ENCODE measurements at regions not wholly inside any gene's neighbourhood (a gene's known extent, or its start where the extent isn't known, plus 50 kb on each side); places are given as distances from the start of the nearest gene placed in this dataset.

GRCh38 chr15:92831655-92832328 is 68.3 kb upstream of the CHD2 start:
- FAIRE-seq (peak; percentile 87), DNase-seq (ENCODE audit: insufficient read length, low spot score) (peak; percentile 54)
- TF ChIP-seq POU2F2 (IDR thresholded peaks at IDR 0.05; ENCODE audit: low read depth, low read length) (peak; percentile 89), SPI1 (IDR thresholded peaks at IDR 0.05; ENCODE audit: low read depth, low read length) (peak; percentile 67), TAF1 (IDR thresholded peaks at IDR 0.05; ENCODE audit: low read depth, low read length) (peak; percentile 75), POLR2A (IDR thresholded peaks at IDR 0.05; ENCODE audit: low read depth, low read length) (peak; percentile 90), POLR2AphosphoS5 (IDR thresholded peaks at IDR 0.05; ENCODE audit: low read depth, low read length) (peak; percentile 94), PAX5 (IDR thresholded peaks at IDR 0.05; ENCODE audit: insufficient read depth, low read length, severe bottlenecking) (no peak)

GRCh38 chr15:92833106-92833433 is 67.1 kb upstream of the CHD2 start:
- TF ChIP-seq POU2F2 (IDR thresholded peaks at IDR 0.05; ENCODE audit: low read depth, low read length), result no peak
- TF ChIP-seq PAX5 (IDR thresholded peaks at IDR 0.05; ENCODE audit: insufficient read depth, low read length, severe bottlenecking), result no peak
- TF ChIP-seq SPI1 (IDR thresholded peaks at IDR 0.05; ENCODE audit: low read depth, low read length), result no peak
- TF ChIP-seq TAF1 (IDR thresholded peaks at IDR 0.05; ENCODE audit: low read depth, low read length), result no peak
- no peak for TF ChIP-seq POLR2AphosphoS5 (IDR thresholded peaks at IDR 0.05; ENCODE audit: low read depth, low read length)
- no peak for TF ChIP-seq POLR2A (IDR thresholded peaks at IDR 0.05; ENCODE audit: low read depth, low read length)
- no peak for DNase-seq (ENCODE audit: insufficient read length, low spot score)
- peak; percentile 16 for FAIRE-seq

GRCh38 chr15:92833493-92834271 is 66.4 kb upstream of the CHD2 start:
- DNase-seq (ENCODE audit: insufficient read length, low spot score) (no peak), FAIRE-seq (no peak)
- TF ChIP-seq POU2F2 (IDR thresholded peaks at IDR 0.05; ENCODE audit: low read depth, low read length) (no peak), PAX5 (IDR thresholded peaks at IDR 0.05; ENCODE audit: insufficient read depth, low read length, severe bottlenecking) (no peak), POLR2AphosphoS5 (IDR thresholded peaks at IDR 0.05; ENCODE audit: low read depth, low read length) (no peak), TAF1 (IDR thresholded peaks at IDR 0.05; ENCODE audit: low read depth, low read length) (no peak), SPI1 (IDR thresholded peaks at IDR 0.05; ENCODE audit: low read depth, low read length) (no peak), POLR2A (IDR thresholded peaks at IDR 0.05; ENCODE audit: low read depth, low read length) (no peak)

GRCh38 chr15:92839696-92840095 is 60.4 kb upstream of the CHD2 start:
- DNase-seq (ENCODE audit: insufficient read length, low spot score) (no peak), FAIRE-seq (peak; percentile 82)
- no peak for TF ChIP-seq POLR2AphosphoS5 (IDR thresholded peaks at IDR 0.05; ENCODE audit: low read depth, low read length)
- TF ChIP-seq PAX5 (IDR thresholded peaks at IDR 0.05; ENCODE audit: insufficient read depth, low read length, severe bottlenecking), result no peak
- TF ChIP-seq POU2F2 (IDR thresholded peaks at IDR 0.05; ENCODE audit: low read depth, low read length), result no peak
- no peak for TF ChIP-seq TAF1 (IDR thresholded peaks at IDR 0.05; ENCODE audit: low read depth, low read length)
- no peak for TF ChIP-seq SPI1 (IDR thresholded peaks at IDR 0.05; ENCODE audit: low read depth, low read length)
- no peak for TF ChIP-seq POLR2A (IDR thresholded peaks at IDR 0.05; ENCODE audit: low read depth, low read length)

- no peak for DNase-seq (ENCODE audit: insufficient read length, low spot score)
- TF ChIP-seq POLR2A (IDR thresholded peaks at IDR 0.05; ENCODE audit: low read depth, low read length) (no peak), TAF1 (IDR thresholded peaks at IDR 0.05; ENCODE audit: low read depth, low read length) (no peak), POLR2AphosphoS5 (IDR thresholded peaks at IDR 0.05; ENCODE audit: low read depth, low read length) (no peak), SPI1 (IDR thresholded peaks at IDR 0.05; ENCODE audit: low read depth, low read length) (no peak), POU2F2 (IDR thresholded peaks at IDR 0.05; ENCODE audit: low read depth, low read length) (no peak)
- peak; percentile 45 for FAIRE-seq
Measured at GRCh38 chr15:92840149-92840548, 60.0 kb upstream of the CHD2 start.

GRCh38 chr15:92843326-92843725 is 56.8 kb upstream of the CHD2 start:
- TF ChIP-seq POLR2AphosphoS5 (IDR thresholded peaks at IDR 0.05; ENCODE audit: low read depth, low read length), result no peak
- TF ChIP-seq TAF1 (IDR thresholded peaks at IDR 0.05; ENCODE audit: low read depth, low read length), result no peak
- TF ChIP-seq PAX5 (IDR thresholded peaks at IDR 0.05; ENCODE audit: insufficient read depth, low read length, severe bottlenecking), result no peak
- TF ChIP-seq SPI1 (IDR thresholded peaks at IDR 0.05; ENCODE audit: low read depth, low read length), result no peak
- TF ChIP-seq POU2F2 (IDR thresholded peaks at IDR 0.05; ENCODE audit: low read depth, low read length), result no peak
- TF ChIP-seq POLR2A (IDR thresholded peaks at IDR 0.05; ENCODE audit: low read depth, low read length), result no peak
- FAIRE-seq (no peak), DNase-seq (ENCODE audit: insufficient read length, low spot score) (no peak)

- TF ChIP-seq POLR2AphosphoS5 (IDR thresholded peaks at IDR 0.05; ENCODE audit: low read depth, low read length) (no peak), POLR2A (IDR thresholded peaks at IDR 0.05; ENCODE audit: low read depth, low read length) (no peak), SPI1 (IDR thresholded peaks at IDR 0.05; ENCODE audit: low read depth, low read length) (no peak), PAX5 (IDR thresholded peaks at IDR 0.05; ENCODE audit: insufficient read depth, low read length, severe bottlenecking) (no peak), TAF1 (IDR thresholded peaks at IDR 0.05; ENCODE audit: low read depth, low read length) (no peak), POU2F2 (IDR thresholded peaks at IDR 0.05; ENCODE audit: low read depth, low read length) (no peak)
- DNase-seq (ENCODE audit: insufficient read length, low spot score) (no peak), FAIRE-seq (no peak)
Measured at GRCh38 chr15:92843814-92844213, 56.3 kb upstream of the CHD2 start.

- DNase-seq (ENCODE audit: insufficient read length, low spot score) (no peak), FAIRE-seq (peak; percentile 55)
- TF ChIP-seq POU2F2 (IDR thresholded peaks at IDR 0.05; ENCODE audit: low read depth, low read length) (no peak), SPI1 (IDR thresholded peaks at IDR 0.05; ENCODE audit: low read depth, low read length) (peak; percentile 82)
Measured at GRCh38 chr15:92845126-92845508, 55.0 kb upstream of the CHD2 start.

- DNase-seq (ENCODE audit: insufficient read length, low spot score) (no peak), FAIRE-seq (no peak)
- TF ChIP-seq TAF1 (IDR thresholded peaks at IDR 0.05; ENCODE audit: low read depth, low read length), result no peak
- no peak for TF ChIP-seq PAX5 (IDR thresholded peaks at IDR 0.05; ENCODE audit: insufficient read depth, low read length, severe bottlenecking)
- TF ChIP-seq POLR2AphosphoS5 (IDR thresholded peaks at IDR 0.05; ENCODE audit: low read depth, low read length), result no peak
- TF ChIP-seq SPI1 (IDR thresholded peaks at IDR 0.05; ENCODE audit: low read depth, low read length), result no peak
- TF ChIP-seq POLR2A (IDR thresholded peaks at IDR 0.05; ENCODE audit: low read depth, low read length), result no peak
- TF ChIP-seq POU2F2 (IDR thresholded peaks at IDR 0.05; ENCODE audit: low read depth, low read length), result no peak
Measured at GRCh38 chr15:92846741-92847140, 53.4 kb upstream of the CHD2 start.

All from GM12891 (cell line).